ENCODE measurements at regions not wholly inside any gene's neighbourhood (a gene's known extent, or its start where the extent isn't known, plus 50 kb on each side); places are given as distances from the start of the nearest gene placed in this dataset.

DNA sequence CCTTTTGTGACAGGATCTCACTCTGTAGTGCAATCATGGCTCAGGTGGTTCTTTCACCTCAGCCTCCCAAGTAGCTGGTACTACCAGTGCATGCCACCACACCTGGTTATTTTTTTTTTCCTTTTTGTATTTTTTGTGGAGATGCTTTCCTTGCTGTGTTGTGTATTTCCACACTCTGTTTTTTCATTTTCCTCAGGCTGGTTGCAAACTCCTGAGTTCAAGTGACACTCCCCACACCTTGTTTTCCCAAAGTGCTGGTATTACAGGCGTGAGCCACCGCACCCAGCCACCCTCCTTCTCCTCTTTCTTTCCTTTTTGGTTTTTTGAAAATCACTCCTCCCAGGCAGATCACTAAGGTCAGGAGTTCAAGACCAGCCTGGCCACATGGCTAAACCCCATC is 65.0 kb downstream of the MYCN start:
- no peak overlapping the region for H3K4me3 ChIP-seq (ENCODE audit: low read depth, low read length, poor library complexity, severe bottlenecking)
- H3K79me2 ChIP-seq (ENCODE audit: insufficient read depth, low read length) = no peaks in the 10 kb centered on the region
- H3K9me3 ChIP-seq (ENCODE audit: low read length) = no peaks in the 10 kb centered on the region
- no peaks in the 10 kb centered on the region for H3K27me3 ChIP-seq (ENCODE audit: insufficient read depth, low read length)
- no peak for TF ChIP-seq EZH2 (IDR thresholded peaks at IDR 0.05; ENCODE audit: borderline replicate concordance, low read length)
- TF ChIP-seq, protein P1, sequence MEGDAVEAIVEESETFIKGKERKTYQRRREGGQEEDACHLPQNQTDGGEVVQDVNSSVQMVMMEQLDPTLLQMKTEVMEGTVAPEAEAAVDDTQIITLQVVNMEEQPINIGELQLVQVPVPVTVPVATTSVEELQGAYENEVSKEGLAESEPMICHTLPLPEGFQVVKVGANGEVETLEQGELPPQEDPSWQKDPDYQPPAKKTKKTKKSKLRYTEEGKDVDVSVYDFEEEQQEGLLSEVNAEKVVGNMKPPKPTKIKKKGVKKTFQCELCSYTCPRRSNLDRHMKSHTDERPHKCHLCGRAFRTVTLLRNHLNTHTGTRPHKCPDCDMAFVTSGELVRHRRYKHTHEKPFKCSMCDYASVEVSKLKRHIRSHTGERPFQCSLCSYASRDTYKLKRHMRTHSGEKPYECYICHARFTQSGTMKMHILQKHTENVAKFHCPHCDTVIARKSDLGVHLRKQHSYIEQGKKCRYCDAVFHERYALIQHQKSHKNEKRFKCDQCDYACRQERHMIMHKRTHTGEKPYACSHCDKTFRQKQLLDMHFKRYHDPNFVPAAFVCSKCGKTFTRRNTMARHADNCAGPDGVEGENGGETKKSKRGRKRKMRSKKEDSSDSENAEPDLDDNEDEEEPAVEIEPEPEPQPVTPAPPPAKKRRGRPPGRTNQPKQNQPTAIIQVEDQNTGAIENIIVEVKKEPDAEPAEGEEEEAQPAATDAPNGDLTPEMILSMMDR (IDR thresholded peaks at IDR 0.05; ENCODE audit: low read length) = no peak
- no peaks in the 10 kb centered on the region for H3F3A ChIP-seq (ENCODE audit: insufficient read depth, low read length)
- H3K4me1 ChIP-seq (ENCODE audit: insufficient read depth, low read length, severe bottlenecking) = no peaks in the 10 kb centered on the region
- no peaks in the 10 kb centered on the region for H3K9me2 ChIP-seq (ENCODE audit: low read depth, low read length)
- H3K4me2 ChIP-seq (ENCODE audit: low read length) = no peak overlapping the region
- no peak overlapping the region for H3K9ac ChIP-seq (ENCODE audit: low read length)
- H4K20me1 ChIP-seq (ENCODE audit: insufficient read depth, low read length) = no peaks in the 10 kb centered on the region
- no peaks in the 10 kb centered on the region for H3K36me3 ChIP-seq (ENCODE audit: insufficient read depth, low read length)
- no peak overlapping the region for H3K27ac ChIP-seq (ENCODE audit: low read depth, low read length, poor library complexity, severe bottlenecking)
- no peak overlapping the region for H2AFZ ChIP-seq (ENCODE audit: low read length)

DNA sequence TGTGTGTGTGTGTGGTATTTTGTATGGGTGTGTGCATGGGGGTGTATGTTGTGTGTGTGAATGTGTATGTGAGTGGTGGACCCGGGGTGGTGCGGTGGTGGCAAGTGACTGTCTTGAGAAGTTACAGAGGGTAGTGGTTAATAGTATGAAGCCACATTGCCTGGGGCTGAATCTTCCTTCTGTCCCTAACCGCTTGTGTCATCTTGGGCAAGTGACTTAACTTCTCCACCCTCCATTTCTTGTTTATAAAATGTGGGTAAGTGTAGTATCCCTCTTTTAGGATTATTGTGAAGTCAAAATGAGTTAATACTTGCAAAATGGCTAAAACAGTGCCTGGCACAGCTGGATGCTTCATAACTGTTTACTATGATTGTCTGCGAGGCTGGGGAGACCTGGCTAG is 63.5 kb downstream of the MYCN start:
- Histone ChIP-seq H3K4me2 (ENCODE audit: low read length) (no peak overlapping the region), H3K9me3 (ENCODE audit: low read length) (no peaks in the 10 kb centered on the region), H3K79me2 (ENCODE audit: insufficient read depth, low read length) (no peaks in the 10 kb centered on the region), H3K9ac (ENCODE audit: low read length) (no peak overlapping the region), H3F3A (ENCODE audit: insufficient read depth, low read length) (no peaks in the 10 kb centered on the region), H3K4me3 (ENCODE audit: low read depth, low read length, poor library complexity, severe bottlenecking) (no peak overlapping the region), H3K36me3 (ENCODE audit: insufficient read depth, low read length) (no peaks in the 10 kb centered on the region), H4K20me1 (ENCODE audit: insufficient read depth, low read length) (no peaks in the 10 kb centered on the region), H3K27me3 (ENCODE audit: insufficient read depth, low read length) (no peaks in the 10 kb centered on the region), H3K4me1 (ENCODE audit: insufficient read depth, low read length, severe bottlenecking) (no peaks in the 10 kb centered on the region), H3K27ac (ENCODE audit: low read depth, low read length, poor library complexity, severe bottlenecking) (no peak overlapping the region), H2AFZ (ENCODE audit: low read length) (no peak overlapping the region), H3K9me2 (ENCODE audit: low read depth, low read length) (no peaks in the 10 kb centered on the region)
- TF ChIP-seq EZH2 (IDR thresholded peaks at IDR 0.05; ENCODE audit: borderline replicate concordance, low read length) = no peak
- TF ChIP-seq, protein P1 (IDR thresholded peaks at IDR 0.05; ENCODE audit: low read length) = no peak

DNA sequence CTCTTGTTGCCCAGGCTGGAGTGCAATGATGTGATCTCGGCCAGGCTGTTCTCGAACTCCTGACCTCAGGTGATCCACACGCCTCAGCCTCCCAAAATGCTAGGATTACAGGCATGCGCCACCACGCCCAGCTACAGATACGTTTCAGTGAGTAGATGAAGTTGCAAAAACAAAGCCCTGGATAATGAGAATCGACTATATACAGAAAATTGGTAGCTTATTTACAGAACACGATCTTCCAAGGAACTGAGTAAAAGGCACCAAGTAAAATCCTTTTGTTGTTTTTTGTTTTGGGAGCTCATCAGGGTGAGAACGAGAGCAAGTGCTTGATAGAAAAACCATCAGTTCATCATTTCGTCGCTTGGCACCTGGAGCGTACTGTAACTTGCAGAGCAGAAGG is 62.8 kb downstream of the MYCN start:
- no peak for TF ChIP-seq EZH2 (IDR thresholded peaks at IDR 0.05; ENCODE audit: borderline replicate concordance, low read length)
- TF ChIP-seq, protein P1 (IDR thresholded peaks at IDR 0.05; ENCODE audit: low read length) = no peak
- Histone ChIP-seq H4K20me1 (ENCODE audit: insufficient read depth, low read length) (no peaks in the 10 kb centered on the region), H3F3A (ENCODE audit: insufficient read depth, low read length) (no peaks in the 10 kb centered on the region), H3K36me3 (ENCODE audit: insufficient read depth, low read length) (no peaks in the 10 kb centered on the region), H3K9me3 (ENCODE audit: low read length) (no peaks in the 10 kb centered on the region), H3K27ac (ENCODE audit: low read depth, low read length, poor library complexity, severe bottlenecking) (no peak overlapping the region), H3K4me3 (ENCODE audit: low read depth, low read length, poor library complexity, severe bottlenecking) (no peak overlapping the region), H3K9ac (ENCODE audit: low read length) (no peak overlapping the region), H3K79me2 (ENCODE audit: insufficient read depth, low read length) (no peaks in the 10 kb centered on the region), H3K27me3 (ENCODE audit: insufficient read depth, low read length) (no peaks in the 10 kb centered on the region), H3K9me2 (ENCODE audit: low read depth, low read length) (no peaks in the 10 kb centered on the region), H3K4me1 (ENCODE audit: insufficient read depth, low read length, severe bottlenecking) (no peaks in the 10 kb centered on the region), H3K4me2 (ENCODE audit: low read length) (no peak overlapping the region), H2AFZ (ENCODE audit: low read length) (no peak overlapping the region)
